Panc1 (cell line): ENCODE measurements at regions not wholly inside any gene's neighbourhood (a gene's known extent, or its start where the extent isn't known, plus 50 kb on each side); places are given as distances from the start of the nearest gene placed in this dataset.

ENCODE experiments used
- ATAC-seq: fragments of 200-7000 bp; cut with Tn5 transposase; 2 replicates; pipeline ENCODE4 v1.9.1; 2020; ENCODE audit warnings: mild to moderate bottlenecking, moderate library complexity
- BruUV-seq: library from RNA; stranded (reverse); fragments of 400-500 nt; replicated peaks from 2 replicates; lab custom pipeline; 2021; lab: Mats Ljungman, UMichigan
- CTCF ChIA-PET: fragments of 300-600 bp; sonication (Branson Sonifier 250); formaldehyde crosslinking; loops from one replicate; lab custom pipeline; 2022; ENCODE audit warnings: antibody characterized with exemption; lab: Charles Lee
- POLR2A ChIA-PET: fragments of 300-600 bp; sonication (Branson Sonifier 250); formaldehyde crosslinking; loops from one replicate; lab custom pipeline; 2022; ENCODE audit warnings: antibody characterized with exemption; lab: Charles Lee
- DNase-seq: peaks from one replicate; pipeline ENCODE4 v3.0.0-alpha.2; 2010; ENCODE audit warnings: low read depth, low spot score
- H3K27ac ChIP-seq: 2 replicates; pipeline ENCODE4 v1.5.1; 2011; ENCODE audit warnings: mild to moderate bottlenecking, low read length, inconsistent platforms
- H3K27me3 ChIP-seq: fragments of 200-500 bp; sonication (Bioruptor generic); 2 replicates; pipeline ENCODE4 v1.6.0; 2014; ENCODE audit warnings: low read length, inconsistent platforms; ENCODE audit not compliant: control insufficient read depth, insufficient read depth
- H3K36me3 ChIP-seq: fragments of 200-500 bp; sonication (Bioruptor generic); 2 replicates; pipeline ENCODE4 v1.5.1; 2014; ENCODE audit warnings: inconsistent platforms, mild to moderate bottlenecking, low read length, moderate library complexity; ENCODE audit not compliant: control insufficient read depth, insufficient read depth
- H3K4me1 ChIP-seq: 2 replicates; pipeline ENCODE4 v1.5.1; 2011; ENCODE audit warnings: inconsistent platforms, mild to moderate bottlenecking, low read length, moderate library complexity; ENCODE audit not compliant: control insufficient read depth, insufficient read depth
- H3K4me3 ChIP-seq, 2 experiments: 2 replicates each; pipeline ENCODE4 v1.5.1; 2011 to 2012; ENCODE audit warnings: low read depth in 2 of 2, low read length in 2 of 2, mild to moderate bottlenecking in 2 of 2, inconsistent platforms in 1 of 2, moderate library complexity in 1 of 2
- H3K9me3 ChIP-seq: fragments of 200-500 bp; sonication (Bioruptor generic); 2 replicates; pipeline ENCODE4 v1.5.1; 2014; ENCODE audit warnings: low read depth, mild to moderate bottlenecking, inconsistent platforms, low read length, moderate library complexity; ENCODE audit not compliant: control insufficient read depth, insufficient read depth
- CTCF ChIP-seq: fragments of 450-650 bp; IDR thresholded peaks from 2 replicates; pipeline ENCODE4 v1.5.1; 2017; ENCODE audit warnings: mild to moderate bottlenecking
- POLR2AphosphoS5 ChIP-seq: IDR thresholded peaks from 2 replicates; pipeline ENCODE4 v1.6.1; 2012; ENCODE audit warnings: mild to moderate bottlenecking, low read depth, low read length, moderate library complexity
- REST ChIP-seq, 2 experiments: IDR thresholded peaks; 2 replicates each; pipeline ENCODE4 v1.6.1; 2011 to 2012; ENCODE audit warnings: low read depth in 2 of 2, control low read depth in 1 of 2, low read length in 1 of 2, mild to moderate bottlenecking in 1 of 2, moderate library complexity in 1 of 2; ENCODE audit not compliant: insufficient read depth in 1 of 2
- SIN3A ChIP-seq: IDR thresholded peaks from 2 replicates; pipeline ENCODE4 v1.6.1; 2012; ENCODE audit warnings: low read depth, mild to moderate bottlenecking, low read length, moderate library complexity, borderline replicate concordance; ENCODE audit not compliant: insufficient read depth
- TCF7L2 ChIP-seq: IDR thresholded peaks from 2 replicates; pipeline ENCODE4 v1.6.1; 2011; ENCODE audit warnings: mild to moderate bottlenecking, low read depth, low read length, inconsistent platforms
- in situ Hi-C: cut with HindIII; loops from 2 replicates; pipeline ENCODE4 v1.10.0; 2016; ENCODE audit warnings: low sequenced_read_pairs, low pct_unique_long_range_greater_than_20kb
- intact Hi-C: fragments of 100-400 bp; cut with micrococcal nuclease; formaldehyde crosslinking; loops from one replicate; pipeline ENCODE4 v1.10.0; 2022; ENCODE audit not compliant: unreplicated experiment

- H3K4me1 ChIP-seq = no peaks in the 10 kb centered on the region
- ATAC-seq = no peak
- H3K27ac ChIP-seq = no peak overlapping the region
- in situ Hi-C loops = no loop called here
- no peak for TF ChIP-seq REST (IDR thresholded peaks at IDR 0.05; ENCODE audit: insufficient read depth in 1 of 2, low read depth in 2 of 2, low read length in 1 of 2)
- TF ChIP-seq POLR2AphosphoS5 = no peak
- TF ChIP-seq CTCF = no peak
- H3K36me3 ChIP-seq = no peaks in the 10 kb centered on the region
- no peaks in the 10 kb centered on the region; the same call in 1 of the 2 replicates for H3K9me3 ChIP-seq
- CTCF ChIA-PET = no interaction called here
- DNase-seq = no peak
- POLR2A ChIA-PET = no interaction called here
- intact Hi-C loops = no loop called here
- H3K27me3 ChIP-seq = no peaks in the 10 kb centered on the region
- H3K4me3 ChIP-seq = no peak overlapping the region
- BruUV-seq = no TSS peak
Measured at GRCh38 chr10:52939894-52940293, 167.3 kb upstream of the MBL2 start.

GRCh38 chr10:52933748-52934147, 161.2 kb upstream of the MBL2 start:
- no peak overlapping the region for H3K27ac ChIP-seq
- intact Hi-C loops (no loop called here), in situ Hi-C loops (no loop called here)
- H3K36me3 ChIP-seq = no peaks in the 10 kb centered on the region
- no peak overlapping the region for H3K4me3 ChIP-seq
- no peaks in the 10 kb centered on the region for H3K4me1 ChIP-seq
- ChIA-PET CTCF (no interaction called here), POLR2A (no interaction called here)
- H3K27me3 ChIP-seq = no peaks in the 10 kb centered on the region
- ATAC-seq = no peak
- no peaks in the 10 kb centered on the region for H3K9me3 ChIP-seq
- DNase-seq = no peak
- no peak for TF ChIP-seq POLR2AphosphoS5
- TF ChIP-seq SIN3A = no peak
- TF ChIP-seq REST (IDR thresholded peaks at IDR 0.05; ENCODE audit: insufficient read depth in 1 of 2, low read depth in 2 of 2, low read length in 1 of 2) = no peak
- no peak for TF ChIP-seq CTCF
- no peak for TF ChIP-seq TCF7L2
- BruUV-seq = no TSS peak
